Left colon (tissue), 2 donors: ENCODE measurements at regions not wholly inside any gene's neighbourhood (a gene's known extent, or its start where the extent isn't known, plus 50 kb on each side); places are given as distances from the start of the nearest gene placed in this dataset.
"Not testable (repeated sequence)": the region's sequence is repeated elsewhere in the genome, so short reads cannot be mapped to it uniquely, and the experiment has no call there.

Experiments
- ATAC-seq: fragments of 200-7000 bp; cut with Tn5 transposase; one replicate; pipeline ENCODE4 v1.9.1; 2020; ENCODE audit warnings: mild to moderate bottlenecking, moderate library complexity
- DNase-seq, 2 donors: peaks; one replicate each; pipeline ENCODE4 v3.0.0-alpha.2; 2020
- intact Hi-C, 2 donors: fragments of 100-400 bp; cut with DNase I in 1 of 2; cut with micrococcal nuclease in 1 of 2; formaldehyde crosslinking; loops; one replicate each; pipeline versions ENCODE4 v1.11.2 to v1.14.0; 2022; cut with DNase I, micrococcal nuclease
- donor health status: DM: no; HTN: no; CAD: no.
- donor health status: DM: yes; HTN: yes; CAD: no.

DNA sequence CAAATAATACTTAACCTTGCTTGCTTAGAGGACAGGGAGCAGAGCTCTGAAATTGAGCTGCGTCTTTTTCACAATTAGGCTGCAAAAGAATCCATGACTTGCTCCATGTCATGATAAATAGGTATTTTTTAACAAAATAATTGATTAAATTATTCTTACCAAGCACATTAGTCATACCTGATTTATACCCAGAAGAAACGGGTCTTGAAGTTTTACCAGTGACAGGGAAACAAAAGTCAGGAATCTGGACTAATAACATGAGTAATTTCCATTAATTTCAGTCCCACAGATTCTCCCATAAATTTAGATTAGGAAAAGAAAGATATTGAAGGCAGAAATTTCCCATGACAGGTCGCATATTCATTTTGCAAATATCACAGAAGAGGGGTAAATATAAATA lies 85.0 kb upstream of the BMP5 start:
- no peak for DNase-seq
- ATAC-seq: no peak
- intact Hi-C loops: no loop called here

DNA sequence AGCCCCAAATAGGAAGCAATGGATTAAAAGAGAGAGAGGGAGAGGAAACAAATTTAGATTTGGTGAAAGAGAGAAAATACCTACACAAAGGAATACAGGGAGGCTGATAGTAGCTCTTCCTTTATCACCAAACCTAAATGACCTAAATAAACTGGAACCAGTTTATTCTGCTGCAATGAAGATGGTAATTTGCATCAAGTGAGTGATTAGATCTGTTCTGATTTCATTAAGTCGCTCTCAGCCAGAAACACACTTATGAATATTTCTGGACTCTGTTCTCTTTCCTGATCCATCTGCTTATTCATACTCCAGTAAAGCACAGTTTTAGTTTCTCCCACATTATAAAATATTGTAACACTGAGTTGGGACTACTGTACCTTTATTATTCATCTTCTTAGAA lies 83.4 kb upstream of the BMP5 start:
- intact Hi-C loops: no loop called here
- DNase-seq (no peak), ATAC-seq (no peak)

DNA sequence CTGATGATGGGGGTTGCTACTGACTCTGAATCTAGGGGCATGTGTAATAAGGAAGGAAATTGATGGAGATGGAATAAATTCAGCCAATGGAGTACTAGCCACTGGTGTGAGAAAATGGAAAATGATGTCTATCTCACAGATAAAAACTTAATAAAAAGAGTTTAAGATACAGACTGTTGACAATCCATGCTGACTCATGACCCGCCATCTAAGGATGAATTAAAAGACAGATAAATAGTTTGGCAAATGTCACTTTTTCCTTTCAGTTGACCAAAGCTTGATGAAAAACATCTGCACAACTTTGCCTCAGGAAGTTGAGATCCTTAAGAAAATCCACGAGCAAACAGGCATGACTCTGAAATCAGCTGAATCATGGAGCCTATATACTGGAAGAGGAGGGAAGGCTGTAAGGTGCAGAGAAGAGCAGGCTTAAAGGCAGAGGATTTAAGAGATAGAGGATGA lies 82.6 kb upstream of the BMP5 start:
- intact Hi-C loops: no loop called here
- no peak for ATAC-seq
- no peak for DNase-seq

DNA sequence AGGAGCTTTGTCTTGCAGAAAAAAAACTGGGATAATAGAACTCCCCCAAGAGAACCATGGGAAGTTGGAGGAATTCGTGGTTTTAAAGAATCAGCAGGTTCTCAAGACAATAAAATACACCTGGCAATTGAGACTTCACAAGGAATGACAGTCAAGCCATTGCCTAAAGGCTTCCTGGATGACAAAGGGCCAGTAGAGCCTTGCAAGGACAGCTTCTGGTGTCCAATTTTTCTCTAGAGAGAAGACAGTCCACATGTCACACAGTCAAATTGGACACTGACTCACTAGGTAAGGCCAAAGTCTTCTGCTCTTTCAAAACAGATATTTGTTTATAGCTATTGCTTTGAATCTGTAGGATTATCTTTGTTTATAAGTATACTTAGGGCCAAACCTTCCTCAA lies 80.3 kb upstream of the BMP5 start:
- intact Hi-C loops: no loop called here
- no peak for ATAC-seq
- no peak for DNase-seq

DNA sequence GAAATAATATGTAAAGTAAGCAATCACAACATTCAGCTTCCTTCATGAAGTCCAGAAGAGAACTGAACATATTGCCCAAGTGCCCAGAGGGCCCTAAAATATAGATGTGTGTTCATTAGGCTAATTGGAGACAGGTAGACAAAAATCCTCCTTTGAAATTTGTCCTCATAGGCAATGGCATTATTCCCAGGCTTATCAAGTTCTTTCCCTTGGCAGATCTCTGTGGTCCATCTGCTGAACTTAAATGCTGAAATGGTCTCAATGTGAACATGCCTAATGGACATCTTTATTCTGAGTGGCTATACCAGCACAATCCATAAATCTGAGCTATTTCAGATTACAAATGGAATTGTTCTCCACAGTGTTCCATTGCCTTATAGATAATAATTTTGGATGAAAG lies 79.0 kb upstream of the BMP5 start:
- intact Hi-C loops: loop anchor here in 1 of 2 donors (5.0 kb wide), 1 partner anchor 507 kb away; no protein-coding TSS in a partner anchor
- DNase-seq (no peak), ATAC-seq (no peak)

DNA sequence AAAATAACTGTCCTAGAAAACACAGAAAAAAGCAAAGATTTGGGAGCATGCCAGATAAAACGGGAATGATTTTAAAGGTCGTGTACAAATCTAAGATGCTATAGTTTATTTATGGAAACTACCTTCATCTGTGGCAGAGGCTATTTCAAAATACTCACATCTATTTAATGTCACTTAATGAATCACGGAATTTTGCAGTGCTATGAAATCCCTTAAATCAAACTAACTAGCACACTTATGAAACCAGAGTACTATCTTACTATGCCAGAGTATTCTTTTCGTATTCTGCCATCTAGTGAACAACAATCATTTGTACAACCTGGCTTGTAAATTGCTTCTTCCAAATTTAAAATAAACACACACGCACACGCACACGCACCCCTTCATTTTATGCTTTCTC lies 77.9 kb upstream of the BMP5 start:
- intact Hi-C loops: loop anchor here in 1 of 2 donors (5.0 kb wide), 1 partner anchor 506 kb away; no protein-coding TSS in a partner anchor
- ATAC-seq (no peak), DNase-seq (no peak)

DNA sequence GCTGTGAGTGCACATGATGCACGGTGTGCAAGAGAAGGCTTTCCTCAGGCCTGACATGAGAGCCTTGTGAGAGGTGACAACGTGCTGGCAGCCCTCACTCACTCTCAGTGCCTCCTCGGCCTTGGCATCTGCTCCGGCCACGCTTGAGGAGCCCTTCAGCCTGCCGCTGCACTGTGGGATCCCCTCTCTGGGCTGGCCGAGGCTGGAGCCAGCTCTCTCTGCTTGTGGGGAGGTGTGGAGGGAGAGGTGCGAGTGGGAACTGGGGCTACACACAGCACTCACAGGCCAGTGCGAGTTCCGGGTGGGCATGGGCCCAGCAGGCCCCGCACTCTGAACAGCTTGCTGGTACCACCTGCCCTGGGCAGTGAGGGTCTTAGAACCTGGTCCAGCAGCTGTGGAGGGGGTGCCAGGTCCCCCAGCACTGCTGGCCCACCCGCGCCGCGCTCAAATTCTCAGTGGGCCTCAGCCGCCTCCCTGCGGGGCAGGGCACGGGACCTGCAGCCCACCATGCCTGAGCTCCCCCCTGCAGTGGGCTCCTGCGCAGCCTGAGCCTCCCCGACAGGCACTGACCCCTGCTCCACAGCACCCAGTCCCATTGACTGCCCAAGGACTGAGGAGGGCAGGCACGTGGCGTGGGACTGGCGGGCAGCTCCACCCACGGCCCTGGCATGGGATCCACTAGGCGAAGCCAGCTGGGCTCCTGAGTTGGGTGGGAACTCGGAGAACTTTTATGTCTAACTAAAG lies 74.9 kb upstream of the BMP5 start:
- no peak for DNase-seq
- ATAC-seq: no peak
- intact Hi-C loops: loop anchor here in 1 of 2 donors (5.0 kb wide), 1 partner anchor 503 kb away; no protein-coding TSS in a partner anchor

DNA sequence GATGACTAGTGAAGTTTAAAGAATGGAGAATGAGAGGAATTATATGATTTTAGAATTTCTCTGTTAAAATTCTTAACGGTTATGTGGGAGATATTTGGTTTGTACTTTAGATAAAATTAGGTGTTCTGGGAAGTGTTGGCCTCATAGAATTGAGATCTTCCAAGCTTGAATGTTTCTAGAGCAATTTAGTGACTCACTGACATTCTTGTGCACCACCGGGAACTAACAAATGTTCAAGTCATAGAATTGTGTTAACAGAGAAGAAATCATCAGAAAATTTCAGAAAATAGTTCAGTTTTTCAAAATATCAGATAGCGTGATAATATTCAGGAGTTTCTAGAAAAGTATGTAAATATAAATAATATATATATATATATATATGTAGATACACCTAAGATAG lies 67.9 kb upstream of the BMP5 start:
- no peak for DNase-seq
- intact Hi-C loops: no loop called here
- no peak for ATAC-seq

DNA sequence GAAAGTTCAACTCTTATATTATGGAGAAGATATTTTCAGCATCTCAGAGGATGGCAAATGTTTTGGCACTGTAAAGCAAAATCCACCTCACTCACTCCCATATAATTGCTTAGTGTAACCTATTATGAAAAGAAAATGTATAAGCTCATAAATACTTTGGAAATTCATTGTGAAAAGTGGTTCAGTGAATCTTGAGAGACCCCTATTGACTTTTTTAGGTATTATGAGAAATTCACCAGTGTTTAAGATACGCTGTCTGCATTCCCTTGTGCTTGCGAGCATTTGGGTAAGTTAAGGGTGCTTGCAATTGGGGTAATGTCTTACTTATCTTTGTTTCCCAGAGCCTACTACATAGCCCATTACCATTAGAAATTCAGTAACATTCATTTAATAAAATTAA lies 66.3 kb upstream of the BMP5 start:
- ATAC-seq: no peak
- intact Hi-C loops: no loop called here
- no peak for DNase-seq

DNA sequence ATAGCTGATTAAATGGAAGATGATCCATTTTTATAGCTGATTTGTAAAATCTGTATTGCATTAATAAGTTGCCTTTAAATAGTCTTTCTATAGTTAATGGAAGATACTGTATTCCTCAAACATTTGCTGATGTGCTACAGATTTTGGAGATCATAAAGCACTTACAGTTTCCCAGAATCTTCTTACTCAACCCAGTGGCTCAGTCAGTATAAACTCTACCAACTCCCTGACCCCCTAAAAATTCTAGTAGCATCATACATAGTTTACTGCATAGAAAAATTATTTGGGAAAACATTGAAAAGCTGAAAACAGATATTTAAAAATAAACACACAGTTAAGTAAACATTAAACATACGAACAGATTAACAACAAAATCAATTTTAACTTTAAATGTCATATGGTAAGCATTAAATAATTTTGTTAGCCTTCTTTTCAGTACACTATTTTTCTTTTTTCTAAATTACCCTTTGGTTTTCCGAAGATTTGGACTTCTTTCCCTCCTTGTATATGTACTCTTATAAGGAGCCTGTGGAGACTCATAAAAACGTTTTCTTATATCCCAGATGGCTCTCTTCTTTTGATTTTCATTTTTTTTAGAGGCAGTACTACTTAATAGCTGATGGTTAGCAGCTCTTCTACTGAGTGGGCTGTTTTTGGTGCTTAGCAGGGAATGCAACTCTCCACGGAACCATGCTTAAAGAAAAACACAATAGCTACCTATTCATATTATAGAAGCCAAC lies 62.7 kb upstream of the BMP5 start:
- no peak for ATAC-seq

DNA sequence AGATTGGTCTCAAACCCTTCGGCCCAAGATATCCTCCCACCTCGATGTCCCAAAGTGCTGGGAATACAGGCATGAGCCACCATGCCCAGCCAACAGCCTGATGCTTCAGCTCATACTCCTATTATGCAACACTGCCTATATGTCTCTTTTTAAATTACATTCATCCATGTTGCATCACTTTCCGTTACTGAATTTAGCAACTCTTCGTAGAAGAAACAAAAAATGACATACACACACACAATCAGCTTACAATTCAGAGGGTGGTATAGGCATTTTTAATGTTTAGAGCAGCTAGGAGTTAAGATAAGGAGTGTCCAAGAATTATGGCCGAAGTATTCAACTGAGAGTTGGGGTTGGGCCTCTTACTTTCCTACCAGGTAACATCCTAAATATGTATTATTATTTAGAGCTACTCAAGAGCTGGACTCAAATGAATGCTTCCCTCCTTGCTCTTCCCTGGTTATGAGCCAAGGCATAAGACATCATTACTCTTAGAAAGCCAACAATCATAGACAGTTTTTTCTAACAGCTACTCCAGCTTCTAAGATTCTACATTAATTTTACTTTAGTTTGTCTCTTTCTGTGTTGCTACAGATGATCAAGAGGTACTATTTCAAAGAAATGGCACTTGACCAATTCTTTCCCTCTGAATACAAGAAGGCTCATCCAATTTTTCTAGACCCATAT lies 62.0 kb upstream of the BMP5 start:
- intact Hi-C loops: no loop called here
- no peak for DNase-seq
- ATAC-seq: no peak

More for the DNA sequence above, 62.7 kb upstream of the BMP5 start:
- DNase-seq: no peak
- intact Hi-C loops: no loop called here

DNA sequence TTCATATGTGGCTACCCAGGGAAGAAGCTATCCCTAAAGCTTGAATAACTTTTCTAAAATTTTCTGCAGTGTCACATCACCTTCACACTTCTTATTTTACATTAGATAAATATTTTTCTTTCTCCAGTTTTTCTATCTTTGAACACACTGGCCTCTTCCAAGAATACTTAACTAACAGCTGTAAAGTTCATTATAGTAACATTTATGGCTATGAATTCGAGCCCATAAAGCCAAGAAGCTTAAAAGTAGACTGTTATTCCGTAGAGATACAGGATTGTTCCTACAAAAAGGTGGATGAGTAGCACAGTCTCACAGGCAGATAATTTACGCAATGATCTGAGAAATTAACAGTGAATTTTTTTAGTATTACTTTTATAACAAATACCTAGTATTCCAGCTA lies 55.7 kb upstream of the BMP5 start:
- no peak for DNase-seq
- intact Hi-C loops: no loop called here
- no peak for ATAC-seq

DNA sequence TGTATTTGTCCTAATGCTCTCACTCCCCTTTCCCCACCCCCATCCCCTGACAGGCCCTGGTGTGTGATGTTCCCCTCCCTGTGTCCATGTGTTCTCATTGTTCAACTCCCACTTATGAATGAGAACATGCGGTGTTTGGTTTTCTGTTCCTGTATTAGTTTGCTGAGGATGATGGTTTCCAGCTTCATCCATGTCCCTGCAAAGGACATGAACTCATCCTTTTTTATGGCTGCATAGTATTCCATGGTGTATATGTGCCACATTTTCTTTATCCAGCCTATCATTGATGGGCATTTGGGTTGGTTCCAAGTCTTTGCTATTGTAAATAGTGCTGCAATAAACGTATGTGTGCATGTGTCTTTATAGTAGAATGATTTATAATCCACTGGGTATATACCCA lies 52.3 kb upstream of the BMP5 start:
- ATAC-seq, intact Hi-C loops, DNase-seq: not testable (repeated sequence)

DNA sequence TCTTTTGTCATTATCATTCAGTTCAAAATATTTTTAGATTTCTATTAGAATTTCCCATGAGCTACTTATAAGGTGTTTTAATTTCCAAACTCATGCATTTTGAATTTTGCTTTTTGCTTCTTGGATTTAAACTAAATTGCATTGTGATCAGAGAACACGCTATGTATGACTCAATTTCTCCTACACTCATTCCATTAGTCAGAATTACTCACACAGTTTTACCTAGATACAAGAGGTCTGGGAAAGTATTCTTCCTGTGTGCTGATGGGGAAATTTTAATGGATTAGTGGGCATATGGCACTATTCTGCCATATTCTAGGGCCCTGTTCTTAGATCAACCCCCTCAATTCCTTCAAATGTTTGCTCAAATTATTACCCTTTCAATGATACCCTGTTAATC lies 49.9 kb upstream of the BMP5 start:
- intact Hi-C loops: no loop called here
- ATAC-seq: no peak
- DNase-seq: no peak
